ENCODE measurements at regions not wholly inside any gene's neighbourhood (a gene's known extent, or its start where the extent isn't known, plus 50 kb on each side); places are given as distances from the start of the nearest gene placed in this dataset.

GRCh38 chr3:8371085-8371551, 130.5 kb upstream of the LMCD1 start:
- TF ChIP-seq CTCF (IDR thresholded peaks at IDR 0.05), result no peak
- no peak for DNase-seq (ENCODE audit: low spot score)

GRCh38 chr3:8371960-8372463, 129.6 kb upstream of the LMCD1 start:
- Histone ChIP-seq H3K4me3 (peak overlapping the region; percentile 34), H3K27ac (peak overlapping the region in 1 of 2 donors; percentile 56)
- no peak for DNase-seq (ENCODE audit: low spot score)
- TF ChIP-seq CTCF (IDR thresholded peaks at IDR 0.05), result no peak

More at GRCh38 chr3:8371085-8371551, 130.5 kb upstream of the LMCD1 start:
- peak overlapping the region in 1 of 2 donors; percentile 56 for H3K27ac ChIP-seq
- no peak overlapping the region for H3K4me3 ChIP-seq

- no peak overlapping the region for H3K4me3 ChIP-seq
- TF ChIP-seq CTCF (IDR thresholded peaks at IDR 0.05), result no peak
Observed at GRCh38 chr3:8380904-8381704, 120.5 kb upstream of the LMCD1 start.

GRCh38 chr3:8385848-8386620, 115.6 kb upstream of the LMCD1 start:
- DNase-seq (ENCODE audit: low spot score), result no peak
- Histone ChIP-seq H3K4me3 (no peak overlapping the region), H3K27ac (no peak overlapping the region)
- TF ChIP-seq CTCF (IDR thresholded peaks at IDR 0.05), result no peak

More at GRCh38 chr3:8380904-8381704, 120.5 kb upstream of the LMCD1 start:
- H3K27ac ChIP-seq, result no peak overlapping the region
- no peak for DNase-seq (ENCODE audit: low spot score)

- DNase-seq (ENCODE audit: low spot score), result no peak
- no peak for TF ChIP-seq CTCF (IDR thresholded peaks at IDR 0.05)
- H3K4me3 ChIP-seq, result no peak overlapping the region
- H3K27ac ChIP-seq, result no peak overlapping the region
Observed at GRCh38 chr3:8387571-8387970, 114.1 kb upstream of the LMCD1 start.

- Histone ChIP-seq H3K27ac (no peak overlapping the region), H3K4me3 (no peak overlapping the region)
- TF ChIP-seq CTCF (IDR thresholded peaks at IDR 0.05), result no peak
- DNase-seq (ENCODE audit: low spot score), result no peak
Observed at GRCh38 chr3:8399686-8400085, 101.9 kb upstream of the LMCD1 start.
